ENCODE measurements at regions not wholly inside any gene's neighbourhood (a gene's known extent, or its start where the extent isn't known, plus 50 kb on each side); places are given as distances from the start of the nearest gene placed in this dataset.

DNA sequence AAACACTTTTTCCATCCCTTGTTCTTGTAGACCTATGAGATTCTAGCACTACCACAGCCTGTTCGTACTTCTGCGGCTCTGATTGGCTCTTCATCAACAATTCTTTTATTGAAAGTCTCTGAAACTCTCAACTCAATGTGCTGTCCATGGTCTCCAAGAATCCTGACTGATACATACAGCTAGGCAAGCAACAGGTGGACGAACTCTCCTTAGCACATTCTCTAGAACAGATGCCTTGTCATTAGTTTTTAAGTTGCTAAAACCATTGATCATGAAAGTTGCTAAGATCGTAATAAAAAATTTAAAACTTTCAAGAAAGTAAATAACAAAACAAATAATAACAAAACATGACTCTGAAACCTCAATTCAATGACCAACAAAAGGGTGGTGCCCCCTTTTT, 210.5 kb downstream of the EPHA4 start:
- Histone ChIP-seq H3K4me3 (ENCODE audit: low read depth, low read length) (no peak overlapping the region), H3K36me3 (ENCODE audit: control insufficient read depth, insufficient read depth, low read length) (no peaks in the 10 kb centered on the region), H3K27me3 (ENCODE audit: control insufficient read depth, insufficient read depth, low read length) (no peaks in the 10 kb centered on the region)
- TF ChIP-seq, protein P1, sequence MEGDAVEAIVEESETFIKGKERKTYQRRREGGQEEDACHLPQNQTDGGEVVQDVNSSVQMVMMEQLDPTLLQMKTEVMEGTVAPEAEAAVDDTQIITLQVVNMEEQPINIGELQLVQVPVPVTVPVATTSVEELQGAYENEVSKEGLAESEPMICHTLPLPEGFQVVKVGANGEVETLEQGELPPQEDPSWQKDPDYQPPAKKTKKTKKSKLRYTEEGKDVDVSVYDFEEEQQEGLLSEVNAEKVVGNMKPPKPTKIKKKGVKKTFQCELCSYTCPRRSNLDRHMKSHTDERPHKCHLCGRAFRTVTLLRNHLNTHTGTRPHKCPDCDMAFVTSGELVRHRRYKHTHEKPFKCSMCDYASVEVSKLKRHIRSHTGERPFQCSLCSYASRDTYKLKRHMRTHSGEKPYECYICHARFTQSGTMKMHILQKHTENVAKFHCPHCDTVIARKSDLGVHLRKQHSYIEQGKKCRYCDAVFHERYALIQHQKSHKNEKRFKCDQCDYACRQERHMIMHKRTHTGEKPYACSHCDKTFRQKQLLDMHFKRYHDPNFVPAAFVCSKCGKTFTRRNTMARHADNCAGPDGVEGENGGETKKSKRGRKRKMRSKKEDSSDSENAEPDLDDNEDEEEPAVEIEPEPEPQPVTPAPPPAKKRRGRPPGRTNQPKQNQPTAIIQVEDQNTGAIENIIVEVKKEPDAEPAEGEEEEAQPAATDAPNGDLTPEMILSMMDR (IDR thresholded peaks at IDR 0.05; ENCODE audit: insufficient read depth, low read length, poor library complexity, severe bottlenecking): no peak
- no peak for DNase-seq (ENCODE audit: low read depth)

DNA sequence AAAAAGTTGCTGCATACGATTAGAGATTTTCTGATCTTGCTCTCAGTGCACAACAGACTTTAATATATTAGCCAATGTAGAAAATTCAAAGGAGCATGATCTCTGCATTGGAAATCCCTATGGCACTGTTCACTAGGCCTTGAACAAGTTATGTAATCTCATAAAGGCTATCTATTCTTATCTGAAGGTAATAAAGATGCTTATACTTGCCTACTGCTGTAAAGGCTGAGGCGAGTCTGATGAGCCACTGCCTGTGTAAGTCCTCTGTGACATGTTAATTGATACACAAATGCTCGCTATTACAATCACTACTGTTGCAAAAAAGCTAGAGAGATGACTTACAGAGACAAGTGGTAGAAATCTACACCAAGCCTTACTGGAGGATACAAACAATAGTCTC, 207.4 kb downstream of the EPHA4 start:
- TF ChIP-seq, protein P1 (IDR thresholded peaks at IDR 0.05; ENCODE audit: insufficient read depth, low read length, poor library complexity, severe bottlenecking): no peak
- no peaks in the 10 kb centered on the region for H3K36me3 ChIP-seq (ENCODE audit: control insufficient read depth, insufficient read depth, low read length)
- DNase-seq (ENCODE audit: low read depth): no peak
- H3K27me3 ChIP-seq (ENCODE audit: control insufficient read depth, insufficient read depth, low read length): no peaks in the 10 kb centered on the region
- no peak overlapping the region for H3K4me3 ChIP-seq (ENCODE audit: low read depth, low read length)

Measured in kidney epithelial cell (primary cell).